ELF-1 (cell line): ENCODE measurements at regions not wholly inside any gene's neighbourhood (a gene's known extent, or its start where the extent isn't known, plus 50 kb on each side); places are given as distances from the start of the nearest gene placed in this dataset.
"Not testable (repeated sequence)": the region's sequence is repeated elsewhere in the genome, so short reads cannot be mapped to it uniquely, and the experiment has no call there.

Experiments used
- DNase-seq: peaks from one replicate; pipeline ENCODE4 v3.0.0-alpha.2; 2016; ENCODE audit warnings: low read depth, low spot score

- DNase-seq: no peak
Observed at GRCh38 chr20:50328222-50328979, 137.8 kb downstream of the CEBPB start.

- peak; percentile 46 for DNase-seq
Observed at GRCh38 chr20:50328996-50329898, 138.6 kb downstream of the CEBPB start.

- DNase-seq: no peak
Observed at GRCh38 chr20:50329981-50330503, 139.4 kb downstream of the CEBPB start.

- no peak for DNase-seq
Observed at GRCh38 chr20:50330504-50331313, 140.1 kb downstream of the CEBPB start.

- DNase-seq: no peak
Observed at GRCh38 chr20:50331469-50332363, 141.1 kb downstream of the CEBPB start.

GRCh38 chr20:50332491-50332980, 141.9 kb downstream of the CEBPB start:
- peak; percentile 53 for DNase-seq

- DNase-seq: no peak
Observed at GRCh38 chr20:50333131-50333670, 142.6 kb downstream of the CEBPB start.

- no peak for DNase-seq
Observed at GRCh38 chr20:50333812-50334211, 143.2 kb downstream of the CEBPB start.

- DNase-seq: not testable (repeated sequence)
Observed at GRCh38 chr20:50334512-50334911, 143.9 kb downstream of the CEBPB start.

- DNase-seq: peak; percentile 70
Observed at GRCh38 chr20:50335105-50335504, 144.5 kb downstream of the CEBPB start.

GRCh38 chr20:50335866-50336265, 145.2 kb downstream of the CEBPB start:
- DNase-seq: no peak

GRCh38 chr20:50336661-50337060, 146.0 kb downstream of the CEBPB start:
- DNase-seq: no peak

GRCh38 chr20:50337521-50338466, 147.2 kb downstream of the CEBPB start:
- DNase-seq: no peak

- DNase-seq: peak; percentile 69
Observed at GRCh38 chr20:50338479-50339391, 148.1 kb downstream of the CEBPB start.

GRCh38 chr20:50339466-50339901, 148.9 kb downstream of the CEBPB start:
- DNase-seq: no peak

- DNase-seq: no peak
Observed at GRCh38 chr20:50340541-50340940, 149.9 kb downstream of the CEBPB start.

- DNase-seq: no peak
Observed at GRCh38 chr20:50341050-50341449, 150.4 kb downstream of the CEBPB start.
